Effector CD4-positive, alpha-beta T cell (primary cell): ENCODE measurements at regions not wholly inside any gene's neighbourhood (a gene's known extent, or its start where the extent isn't known, plus 50 kb on each side); places are given as distances from the start of the nearest gene placed in this dataset.

Source experiments
- DNase-seq: peaks from one replicate; pipeline ENCODE4 v3.0.0-alpha.2; 2020

- DNase-seq = no peak
Observed at GRCh38 chr22:49452362-49452946, 375.2 kb downstream of the BRD1 start.

- DNase-seq = no peak
Observed at GRCh38 chr22:49451070-49451840, 376.4 kb downstream of the BRD1 start.

- DNase-seq = no peak
Observed at GRCh38 chr22:49450498-49450897, 377.2 kb downstream of the BRD1 start.

GRCh38 chr22:49449811-49450446, 377.7 kb downstream of the BRD1 start:
- DNase-seq = no peak

GRCh38 chr22:49449377-49449776, 378.3 kb downstream of the BRD1 start:
- no peak for DNase-seq

- DNase-seq = no peak
Observed at GRCh38 chr22:49448526-49448925, 379.1 kb downstream of the BRD1 start.

GRCh38 chr22:49447837-49448236, 379.8 kb downstream of the BRD1 start:
- DNase-seq = no peak

GRCh38 chr22:49446759-49447710, 380.6 kb downstream of the BRD1 start:
- no peak for DNase-seq

- no peak for DNase-seq
Observed at GRCh38 chr22:49446145-49446758, 381.4 kb downstream of the BRD1 start.

- DNase-seq = no peak
Observed at GRCh38 chr22:49444781-49445180, 382.9 kb downstream of the BRD1 start.

- DNase-seq = no peak
Observed at GRCh38 chr22:49440931-49441330, 386.7 kb downstream of the BRD1 start.

- no peak for DNase-seq
Observed at GRCh38 chr22:49439373-49439772, 388.3 kb downstream of the BRD1 start.

- no peak for DNase-seq
Observed at GRCh38 chr22:49437956-49438355, 389.7 kb downstream of the BRD1 start.

GRCh38 chr22:49437356-49437755, 390.3 kb downstream of the BRD1 start:
- no peak for DNase-seq

- no peak for DNase-seq
Observed at GRCh38 chr22:49436056-49436455, 391.6 kb downstream of the BRD1 start.

- DNase-seq = no peak
Observed at GRCh38 chr22:49435596-49435995, 392.1 kb downstream of the BRD1 start.

- no peak for DNase-seq
Observed at GRCh38 chr22:49433717-49434611, 393.7 kb downstream of the BRD1 start.

- DNase-seq = no peak
Observed at GRCh38 chr22:49432897-49433443, 394.7 kb downstream of the BRD1 start.

GRCh38 chr22:49432211-49432896, 395.3 kb downstream of the BRD1 start:
- DNase-seq = no peak

- no peak for DNase-seq
Observed at GRCh38 chr22:49431551-49431950, 396.1 kb downstream of the BRD1 start.
